ENCODE measurements at regions not wholly inside any gene's neighbourhood (a gene's known extent, or its start where the extent isn't known, plus 50 kb on each side); places are given as distances from the start of the nearest gene placed in this dataset.
A peak's percentile ranks its signal among the peaks of the same experiment; 100 is the strongest.

DNA sequence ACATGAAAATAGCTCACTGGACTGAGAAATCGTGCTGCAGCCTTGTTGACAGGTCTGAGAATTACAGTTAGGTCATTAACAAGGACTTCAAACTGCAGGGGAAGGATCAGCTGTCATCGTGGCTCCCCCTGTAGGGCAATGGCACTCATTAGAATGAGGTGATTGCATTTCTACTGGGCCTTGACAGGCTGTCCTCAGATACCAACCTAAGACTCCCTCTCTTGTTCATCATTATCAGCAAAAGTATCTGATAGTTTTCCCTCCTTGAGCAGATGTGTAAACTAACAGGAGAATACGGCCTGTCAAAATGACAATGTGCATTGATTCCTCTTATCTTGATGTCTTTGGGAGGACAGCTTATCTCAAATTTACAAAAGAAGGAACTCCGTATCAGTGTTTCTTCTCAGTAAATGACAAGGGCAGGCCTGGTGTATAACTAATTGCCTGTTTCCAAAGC is 648.5 kb upstream of the LRRN3 start (continued):
- TF ChIP-seq, protein P1, sequence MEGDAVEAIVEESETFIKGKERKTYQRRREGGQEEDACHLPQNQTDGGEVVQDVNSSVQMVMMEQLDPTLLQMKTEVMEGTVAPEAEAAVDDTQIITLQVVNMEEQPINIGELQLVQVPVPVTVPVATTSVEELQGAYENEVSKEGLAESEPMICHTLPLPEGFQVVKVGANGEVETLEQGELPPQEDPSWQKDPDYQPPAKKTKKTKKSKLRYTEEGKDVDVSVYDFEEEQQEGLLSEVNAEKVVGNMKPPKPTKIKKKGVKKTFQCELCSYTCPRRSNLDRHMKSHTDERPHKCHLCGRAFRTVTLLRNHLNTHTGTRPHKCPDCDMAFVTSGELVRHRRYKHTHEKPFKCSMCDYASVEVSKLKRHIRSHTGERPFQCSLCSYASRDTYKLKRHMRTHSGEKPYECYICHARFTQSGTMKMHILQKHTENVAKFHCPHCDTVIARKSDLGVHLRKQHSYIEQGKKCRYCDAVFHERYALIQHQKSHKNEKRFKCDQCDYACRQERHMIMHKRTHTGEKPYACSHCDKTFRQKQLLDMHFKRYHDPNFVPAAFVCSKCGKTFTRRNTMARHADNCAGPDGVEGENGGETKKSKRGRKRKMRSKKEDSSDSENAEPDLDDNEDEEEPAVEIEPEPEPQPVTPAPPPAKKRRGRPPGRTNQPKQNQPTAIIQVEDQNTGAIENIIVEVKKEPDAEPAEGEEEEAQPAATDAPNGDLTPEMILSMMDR (CRISPR knock-in tag; IDR thresholded peaks at IDR 0.05) = peak; percentile 80

DNA sequence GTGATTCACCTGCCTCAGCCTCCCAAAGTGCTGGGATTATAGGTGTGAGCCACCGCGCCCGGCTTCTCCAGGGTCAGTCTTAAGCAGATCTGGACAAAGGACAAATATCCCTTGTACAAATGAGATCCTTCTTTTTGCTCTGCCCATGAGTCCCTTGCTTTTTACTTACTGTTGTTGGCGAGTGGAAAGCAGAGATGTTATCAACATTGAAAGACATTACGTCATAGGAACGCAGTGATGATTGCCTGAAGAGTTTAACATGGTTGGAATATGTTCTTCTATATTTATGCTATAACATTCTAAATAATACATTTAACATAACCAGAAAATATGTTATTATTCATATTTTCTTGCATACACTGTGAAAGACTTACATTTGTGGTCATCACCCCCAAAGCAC is 644.3 kb upstream of the LRRN3 start:
- in situ Hi-C loops (cut with HindIII; ENCODE audit: extremely low pct_ligation_motif_present, low pct_unique_long_range_greater_than_20kb) = loop anchor here (10.0 to 25.0 kb wide), 2 partner anchors 352 to 609 kb away; no protein-coding TSS in a partner anchor
- 66% methylated on average over 6 of the region's 6 CpGs for WGBS (ENCODE audit: low lambda C conversion rate)
- FAIRE-seq (no peak), DNase-seq (ENCODE audit: low spot score) (no peak), ATAC-seq (no peak)
- no TSS peak for BruUV-seq (replicated peaks)
- ChIA-PET POLR2A (no interaction called here), CTCF (ENCODE audit: low intra/inter-chr PET ratio, low total read pairs) (no interaction called here)
- no peaks in the 10 kb centered on the region for H3K4me1 ChIP-seq (ENCODE audit: insufficient read depth, low read length)
- H3K27ac ChIP-seq (ENCODE audit: extremely low read length, insufficient read depth, low read length) = no peak overlapping the region
- H4K20me1 ChIP-seq (ENCODE audit: insufficient read depth, low read length) = no peaks in the 10 kb centered on the region
- H2AFZ ChIP-seq (ENCODE audit: low read length) = no peak overlapping the region
- no peaks in the 10 kb centered on the region for H3K9me3 ChIP-seq (ENCODE audit: low read length)
- intact Hi-C loops (cut with micrococcal nuclease; ENCODE audit: unreplicated experiment) = no loop called here
- H3K4me3 ChIP-seq (replicated peaks in 1 of 3; ENCODE audit: insufficient read depth in 1 of 3, low read depth in 2 of 3, low read length in 3 of 3) = no peak overlapping the region
- TF ChIP-seq TCF7 (IDR thresholded peaks at IDR 0.05; ENCODE audit: low read depth) (no peak), ATF7 (IDR thresholded peaks at IDR 0.05) (peak; percentile 76), ATF7 (CRISPR knock-in tag; IDR thresholded peaks at IDR 0.05) (no peak)
- H3K79me2 ChIP-seq (ENCODE audit: insufficient read depth, low read length) = no peaks in the 10 kb centered on the region
- H3K36me3 ChIP-seq (replicated peaks in 1 of 2; ENCODE audit: control insufficient read depth in 1 of 2, insufficient read depth in 2 of 2, low read length in 2 of 2) = no peaks in the 10 kb centered on the region
- H3K9ac ChIP-seq (ENCODE audit: insufficient read depth, low read depth, low read length) = no peak overlapping the region
- H3K27me3 ChIP-seq (ENCODE audit: control insufficient read depth in 1 of 2, insufficient read depth in 2 of 2, low read length in 2 of 2) = no peaks in the 10 kb centered on the region
- H3K4me2 ChIP-seq (ENCODE audit: low read depth, low read length) = no peak overlapping the region

DNA sequence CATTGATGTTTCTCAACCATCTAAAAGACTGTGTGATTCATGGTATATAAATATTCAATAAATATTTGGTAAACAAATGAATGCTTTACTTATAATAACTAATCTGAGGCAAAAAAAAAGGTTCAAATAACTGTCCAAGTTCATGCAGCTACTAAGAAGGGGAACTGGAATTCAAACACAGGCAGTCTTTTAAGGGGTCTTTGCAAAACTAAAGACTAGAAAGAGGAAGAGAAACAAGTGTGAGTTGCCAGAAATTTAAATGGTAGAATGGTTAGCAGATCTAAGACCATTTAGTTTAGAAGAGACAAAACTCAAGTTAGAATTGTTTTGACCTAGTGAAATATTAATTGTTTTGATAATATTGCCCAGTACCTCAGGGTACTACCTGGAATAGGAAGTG is 642.0 kb upstream of the LRRN3 start:
- no peak for TF ChIP-seq GABPB1 (CRISPR knock-in tag; IDR thresholded peaks at IDR 0.05)
- no peak for TF ChIP-seq ZNF264 (CRISPR knock-in tag; IDR thresholded peaks at IDR 0.05)
- no peak for TF ChIP-seq MED13 (CRISPR knock-in tag; IDR thresholded peaks at IDR 0.05)
- TF ChIP-seq DR1 (CRISPR knock-in tag; IDR thresholded peaks at IDR 0.05) = no peak
- no peak for TF ChIP-seq ZNF331 (CRISPR knock-in tag; IDR thresholded peaks at IDR 0.05)
- TF ChIP-seq ZNF101 (CRISPR knock-in tag; IDR thresholded peaks at IDR 0.05; ENCODE audit: borderline replicate concordance, low read depth) = no peak
- TF ChIP-seq NFIC (IDR thresholded peaks at IDR 0.05; ENCODE audit: low read length) = no peak
- TF ChIP-seq ZNF354B (CRISPR knock-in tag; IDR thresholded peaks at IDR 0.05) = no peak
- TF ChIP-seq SIX4 (CRISPR knock-in tag; IDR thresholded peaks at IDR 0.05) = no peak
- no peak for TF ChIP-seq MLLT10 (CRISPR knock-in tag; IDR thresholded peaks at IDR 0.05)
- H3K9ac ChIP-seq (ENCODE audit: insufficient read depth, low read depth, low read length) = no peak overlapping the region
- H3K4me1 ChIP-seq (ENCODE audit: insufficient read depth, low read length) = no peaks in the 10 kb centered on the region
- ATAC-seq (no peak), DNase-seq (ENCODE audit: low spot score) (no peak), FAIRE-seq (no peak)
- H3K36me3 ChIP-seq (replicated peaks in 1 of 2; ENCODE audit: control insufficient read depth in 1 of 2, insufficient read depth in 2 of 2, low read length in 2 of 2) = no peaks in the 10 kb centered on the region
- in situ Hi-C loops (cut with HindIII; ENCODE audit: extremely low pct_ligation_motif_present, low pct_unique_long_range_greater_than_20kb) = loop anchor here (10.0 to 25.0 kb wide), 2 partner anchors 354 to 612 kb away; no protein-coding TSS in a partner anchor
- intact Hi-C loops (cut with micrococcal nuclease; ENCODE audit: unreplicated experiment) = no loop called here
- BruUV-seq (replicated peaks) = no TSS peak
- POLR2A ChIA-PET = no interaction called here
- H3K27ac ChIP-seq (ENCODE audit: extremely low read length, insufficient read depth, low read length) = no peak overlapping the region
- H3K79me2 ChIP-seq (ENCODE audit: insufficient read depth, low read length) = no peaks in the 10 kb centered on the region
- H2AFZ ChIP-seq (ENCODE audit: low read length) = no peak overlapping the region
- no peaks in the 10 kb centered on the region for H3K9me3 ChIP-seq (ENCODE audit: low read length)
- no peaks in the 10 kb centered on the region for H3K27me3 ChIP-seq (ENCODE audit: control insufficient read depth in 1 of 2, insufficient read depth in 2 of 2, low read length in 2 of 2)
- CTCF ChIA-PET (ENCODE audit: low intra/inter-chr PET ratio, low total read pairs) = no interaction called here
- H3K4me3 ChIP-seq (replicated peaks in 1 of 3; ENCODE audit: insufficient read depth in 1 of 3, low read depth in 2 of 3, low read length in 3 of 3) = no peak overlapping the region
- H4K20me1 ChIP-seq (ENCODE audit: insufficient read depth, low read length) = no peaks in the 10 kb centered on the region
- H3K4me2 ChIP-seq (ENCODE audit: low read depth, low read length) = no peak overlapping the region
